NCI-H82 (cell line): ENCODE measurements at regions not wholly inside any gene's neighbourhood (a gene's known extent, or its start where the extent isn't known, plus 50 kb on each side); places are given as distances from the start of the nearest gene placed in this dataset.

ENCODE experiments used
- DNase-seq: peaks from one replicate; lab custom pipeline; 2025; lab: John Stamatoyannopoulos, UW

DNA sequence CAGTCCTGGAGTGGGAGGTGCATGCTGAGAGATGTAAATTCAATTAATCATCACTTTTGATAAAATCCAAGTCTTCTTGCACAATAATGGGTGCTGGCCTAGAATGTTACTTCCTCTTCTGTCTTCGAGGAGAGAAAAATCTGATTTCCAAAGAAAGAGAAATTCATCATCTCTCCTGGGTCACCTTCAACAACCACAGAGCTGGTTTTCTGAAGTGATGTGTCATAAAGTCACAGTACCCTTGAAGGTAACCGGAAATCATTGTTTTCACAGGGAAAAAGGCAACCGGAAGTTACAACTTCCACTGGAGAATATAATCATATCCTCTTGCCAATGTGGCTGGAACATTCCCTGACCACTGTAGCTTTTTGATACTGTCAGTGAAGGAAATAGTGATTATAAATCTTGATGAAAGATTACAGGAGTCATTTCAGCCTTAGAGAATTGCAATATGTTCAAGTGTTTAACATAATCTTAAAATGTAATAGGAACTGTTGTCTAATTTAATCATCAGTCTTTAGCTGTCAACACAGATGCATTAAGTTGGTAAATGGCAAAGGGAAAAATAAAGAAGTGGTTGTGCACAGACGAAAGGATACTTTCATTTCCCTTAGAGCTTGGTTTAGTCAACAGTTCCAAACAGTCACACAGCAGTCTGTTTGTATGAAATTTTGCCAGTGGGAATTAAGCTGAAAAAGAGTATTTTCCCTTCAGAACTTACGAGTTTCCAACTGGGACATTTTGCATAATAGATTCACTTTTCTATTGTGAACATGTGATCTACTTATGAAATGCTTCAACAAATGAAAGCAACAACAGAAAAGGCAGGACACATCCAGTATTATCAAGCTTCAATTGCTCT, 106.5 kb upstream of the SLC4A7 start:
- no peak for DNase-seq

DNA sequence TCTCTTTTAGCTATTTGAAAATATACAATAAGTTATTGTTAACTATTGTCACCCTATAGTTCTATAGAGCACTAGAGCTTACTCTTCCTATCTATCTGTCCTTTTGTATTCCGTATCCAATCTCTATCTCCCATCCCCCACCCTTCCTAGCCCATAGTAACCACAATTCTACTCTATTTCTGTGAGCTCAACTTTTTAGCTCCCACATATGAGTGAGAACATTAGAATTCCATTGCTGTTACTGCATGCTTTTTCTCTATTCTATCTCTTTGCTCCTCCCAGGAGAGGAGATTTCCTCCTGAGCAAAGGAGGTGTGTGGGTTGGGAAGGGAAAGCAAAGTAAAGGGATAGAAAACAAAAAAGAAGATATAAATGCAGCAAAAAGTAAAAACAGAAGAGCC, 105.6 kb upstream of the SLC4A7 start:
- DNase-seq: no peak

GRCh38 chr3:27585429-27585828, 101.2 kb upstream of the SLC4A7 start:
- no peak for DNase-seq

GRCh38 chr3:27584874-27585273, 100.7 kb upstream of the SLC4A7 start:
- no peak for DNase-seq

DNA sequence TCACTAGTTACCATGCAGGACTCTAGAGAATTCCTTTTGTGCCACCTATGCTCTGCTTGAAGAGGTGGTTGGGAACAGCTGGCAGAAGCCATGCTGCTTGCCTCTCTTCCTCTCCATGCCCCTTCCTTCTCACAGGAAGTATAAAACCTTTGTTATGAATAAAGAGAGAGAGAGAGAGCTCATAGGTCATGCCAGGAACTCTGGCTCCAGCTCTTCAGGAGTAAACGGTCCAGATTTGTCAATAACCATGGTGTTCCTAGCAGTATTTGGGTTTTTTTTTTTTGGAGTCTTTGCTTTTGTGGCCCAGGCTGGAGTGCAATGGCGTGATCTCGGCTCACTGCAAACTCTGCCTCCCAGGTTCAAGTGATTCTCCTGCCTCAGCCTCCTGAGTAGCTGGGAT, 97.7 kb upstream of the SLC4A7 start:
- DNase-seq: no peak

GRCh38 chr3:27578032-27578431, 93.8 kb upstream of the SLC4A7 start:
- DNase-seq: no peak

DNA sequence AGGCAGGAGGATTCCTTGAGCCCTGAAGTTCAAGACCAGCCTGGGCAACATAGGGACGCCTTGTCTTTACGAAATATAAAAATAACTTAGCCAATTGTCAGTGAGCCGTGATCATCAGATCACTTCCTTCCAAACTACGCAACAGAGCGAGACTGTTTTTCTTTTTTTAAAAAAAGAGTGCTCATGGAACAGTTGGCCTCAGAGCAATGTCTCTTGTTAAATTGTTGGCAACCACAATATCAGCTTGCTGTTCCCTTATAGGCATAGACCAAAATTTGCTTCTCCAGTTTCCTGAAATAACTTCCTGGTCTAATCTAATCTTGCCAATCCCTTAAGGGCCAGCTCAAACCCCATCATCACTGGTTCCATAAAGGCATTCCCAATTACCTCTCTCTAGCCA, 93.3 kb upstream of the SLC4A7 start:
- no peak for DNase-seq

DNA sequence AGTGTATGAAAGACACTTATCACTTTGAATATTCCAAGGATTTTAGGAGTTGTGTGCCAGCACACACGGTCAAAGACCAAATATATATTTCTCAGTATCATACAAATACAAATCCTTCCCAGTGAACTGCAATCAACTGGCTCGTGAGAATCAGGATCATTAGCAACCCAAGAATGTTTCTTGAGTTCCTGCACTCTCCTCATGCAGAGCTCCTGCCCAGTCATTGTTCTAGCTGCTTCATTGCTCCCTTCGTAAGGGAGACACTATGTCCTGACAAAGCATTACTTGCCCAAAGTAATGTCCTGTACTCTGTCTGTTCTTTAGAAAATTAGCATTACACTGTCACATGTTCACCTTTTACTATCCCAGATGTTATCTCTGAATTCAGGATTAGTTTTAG, 92.0 kb upstream of the SLC4A7 start:
- DNase-seq: no peak

DNA sequence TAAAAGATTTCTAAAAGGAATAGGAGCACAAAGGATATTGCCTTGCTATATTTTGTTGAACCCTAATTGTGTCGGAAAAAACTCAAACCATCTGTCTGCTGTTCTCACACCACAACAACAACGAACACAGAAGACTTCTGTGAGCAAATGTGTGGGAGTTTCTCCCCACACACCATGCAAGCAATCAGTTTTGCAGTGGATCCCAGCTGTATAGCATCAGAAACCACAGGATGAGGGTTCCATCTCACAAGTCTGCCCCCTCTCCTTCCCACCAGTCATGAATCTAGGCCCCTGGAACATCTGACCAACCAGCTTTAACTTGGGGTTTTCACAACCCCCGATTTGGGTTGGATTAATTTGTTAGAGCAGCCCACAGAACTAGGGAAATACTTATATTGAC, 91.3 kb upstream of the SLC4A7 start:
- no peak for DNase-seq

DNA sequence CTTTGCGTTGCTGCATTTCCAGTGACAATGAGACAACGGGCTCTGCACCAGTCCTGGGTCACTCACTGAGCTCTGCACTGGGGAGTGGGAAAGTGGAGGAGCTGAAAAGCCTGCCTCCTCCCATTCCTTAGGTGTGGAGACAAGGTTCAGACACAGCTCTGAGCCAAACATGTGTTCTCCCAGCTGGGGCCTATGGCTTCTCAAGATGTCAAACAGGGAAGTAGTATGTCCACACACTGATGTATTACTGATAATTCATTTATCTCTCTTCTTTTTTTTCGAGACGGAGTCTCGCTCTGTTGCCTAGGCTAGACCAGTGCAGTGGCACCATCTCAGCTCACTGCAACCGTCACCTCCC, 90.2 kb upstream of the SLC4A7 start:
- DNase-seq: no peak

- no peak for DNase-seq
Observed at GRCh38 chr3:27573780-27574437, 89.7 kb upstream of the SLC4A7 start.

- no peak for DNase-seq
Observed at GRCh38 chr3:27573138-27573537, 89.0 kb upstream of the SLC4A7 start.

DNA sequence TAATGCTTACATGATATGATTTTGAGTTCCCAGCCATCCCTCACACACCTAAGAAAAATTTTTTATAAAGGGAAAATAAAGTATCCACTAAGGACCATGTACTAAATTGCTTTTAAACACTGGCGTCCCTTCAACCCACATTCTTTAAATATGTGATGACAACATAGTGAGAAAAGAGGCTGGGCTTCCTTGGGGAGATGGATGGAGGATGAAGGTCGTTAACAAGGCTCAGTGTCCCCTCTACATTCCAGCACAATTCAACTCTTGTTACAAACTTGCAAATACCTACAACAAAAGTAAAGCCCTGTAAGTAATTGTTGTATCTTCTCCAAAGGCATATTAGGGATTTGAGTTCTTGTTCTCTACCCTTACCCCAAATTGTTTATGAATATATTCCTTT, 87.2 kb upstream of the SLC4A7 start:
- DNase-seq: no peak

- no peak for DNase-seq
Observed at GRCh38 chr3:27570421-27571106, 86.4 kb upstream of the SLC4A7 start.

DNA sequence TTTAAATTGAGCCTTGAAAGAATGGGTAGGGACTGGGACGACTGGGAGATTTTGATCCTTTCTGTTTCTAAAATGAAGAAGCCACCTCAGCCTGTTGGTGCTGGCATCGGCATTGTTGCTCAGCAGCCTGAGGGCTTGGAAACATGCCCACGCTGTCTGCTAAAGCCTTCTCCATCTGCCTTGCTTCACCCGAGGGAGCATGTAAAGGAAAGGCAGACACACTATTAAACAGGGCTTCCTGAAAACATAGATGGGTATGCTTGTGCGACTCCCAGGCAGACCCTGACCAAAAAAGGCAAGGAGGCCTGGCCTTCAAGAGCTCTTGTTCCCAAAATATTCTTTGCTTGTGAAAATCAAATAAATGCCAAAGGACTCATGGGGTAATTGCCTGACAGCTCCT, 84.2 kb upstream of the SLC4A7 start:
- DNase-seq: no peak

DNA sequence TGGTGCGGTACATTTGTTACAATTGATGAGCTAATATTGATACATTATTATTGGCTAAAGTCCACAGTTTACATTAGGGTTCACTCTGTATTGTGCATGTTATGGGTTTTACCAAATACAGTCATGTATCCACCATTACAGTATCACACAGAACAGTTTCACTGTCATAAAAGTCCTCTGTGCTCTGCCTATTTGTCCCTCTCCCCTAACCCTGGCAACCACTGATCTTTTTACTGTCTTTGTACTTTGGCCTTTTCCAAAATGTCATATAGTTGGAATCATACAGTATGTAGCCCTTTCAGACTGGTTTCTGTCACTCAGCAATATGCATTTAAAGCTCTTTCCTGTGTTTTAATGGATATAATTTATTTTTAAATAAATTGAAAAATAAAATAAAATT, 83.1 kb upstream of the SLC4A7 start:
- no peak for DNase-seq

DNA sequence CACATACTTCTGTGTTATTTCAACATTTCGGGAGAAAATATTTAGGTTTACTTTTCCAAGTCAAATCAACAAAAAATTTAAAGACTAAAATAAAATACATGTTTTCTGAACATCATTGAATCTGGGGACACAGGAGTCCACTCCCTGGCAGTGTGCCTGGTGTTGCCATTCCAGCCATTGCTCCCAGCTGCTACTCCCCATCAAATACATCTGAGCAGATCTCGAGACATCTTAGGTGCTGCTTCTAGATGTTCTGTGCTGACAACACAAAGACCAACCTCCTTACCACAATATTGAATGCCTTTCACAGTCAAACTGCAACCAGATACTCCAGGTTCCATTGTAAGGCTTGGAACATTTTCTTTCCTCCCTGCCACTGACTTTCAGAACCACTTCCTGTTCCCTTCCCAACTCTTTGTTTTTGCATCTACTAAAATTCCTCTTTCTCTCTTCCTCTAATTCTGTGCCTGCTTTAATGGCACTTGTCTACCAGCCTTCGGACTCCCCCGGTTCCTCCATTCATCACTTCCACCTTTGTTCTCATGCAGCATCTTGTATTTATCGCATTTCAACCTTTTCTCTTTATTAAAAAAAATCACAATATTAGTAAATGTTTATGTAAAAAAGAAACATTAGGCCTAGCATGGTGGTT, 81.1 kb upstream of the SLC4A7 start:
- DNase-seq: no peak

DNA sequence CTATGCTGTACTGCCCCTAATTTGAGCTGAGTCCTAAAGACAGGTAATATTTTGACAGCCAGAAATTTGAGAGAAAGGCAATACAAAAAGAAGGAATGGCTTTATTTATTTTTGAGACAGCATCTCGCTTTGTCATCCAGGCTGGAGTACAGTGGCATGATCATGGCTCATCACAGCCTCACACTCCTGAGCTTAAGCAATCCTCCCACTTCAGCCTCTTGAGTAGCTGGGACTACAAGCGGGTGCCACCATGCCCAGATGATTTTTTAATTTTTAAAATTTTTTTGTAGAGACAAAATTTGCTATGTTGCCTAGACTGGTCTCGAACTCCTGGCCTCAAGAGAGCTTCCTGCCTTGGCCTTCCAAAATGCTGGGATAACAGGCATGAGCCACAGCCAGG, 77.4 kb upstream of the SLC4A7 start:
- no peak for DNase-seq

DNA sequence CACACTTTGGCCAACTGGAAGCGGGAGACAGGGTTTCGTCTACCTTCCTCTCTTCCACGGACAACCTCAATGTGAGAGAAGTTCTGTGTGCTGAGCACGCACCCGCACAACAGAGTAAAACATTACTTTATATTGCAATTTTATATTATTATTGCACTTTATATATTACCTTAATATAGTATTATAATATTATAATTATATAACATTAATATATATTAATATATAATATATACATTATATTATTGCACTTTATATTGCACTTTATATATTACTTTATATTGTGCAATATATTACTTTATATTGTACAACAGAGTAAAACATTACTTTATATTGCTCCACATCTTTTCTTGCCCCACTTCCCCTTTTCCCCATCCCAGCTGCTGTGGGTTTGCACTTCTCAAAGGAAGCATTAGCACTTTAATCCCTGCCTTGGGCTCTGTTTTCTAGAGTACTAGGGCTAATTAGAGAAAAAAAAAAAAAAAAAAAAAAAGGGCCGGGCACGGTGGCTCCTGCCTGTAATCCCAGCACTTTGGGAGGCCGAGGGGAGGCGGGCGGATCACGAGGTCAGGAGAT, 76.4 kb upstream of the SLC4A7 start:
- DNase-seq: peak; percentile 24

GRCh38 chr3:27559835-27560234, 75.7 kb upstream of the SLC4A7 start:
- no peak for DNase-seq

DNA sequence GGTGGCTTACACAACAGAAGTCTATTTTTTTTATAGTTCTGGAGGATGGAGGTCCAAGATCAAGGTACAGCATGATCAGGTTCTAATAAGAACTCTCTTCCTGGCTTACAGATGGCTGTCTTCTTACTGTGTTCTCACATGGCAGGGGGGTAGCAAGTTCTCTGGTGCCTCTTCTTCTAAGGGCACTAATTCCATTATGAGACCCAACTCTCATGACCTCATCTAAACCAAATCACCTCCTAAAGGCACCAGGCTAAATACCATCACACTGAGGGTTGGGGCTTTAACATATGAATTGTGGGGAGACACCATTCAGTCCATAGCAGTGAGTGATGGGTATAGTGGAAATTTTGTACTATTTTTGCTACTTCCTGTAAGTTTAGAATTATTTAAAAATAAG, 75.2 kb upstream of the SLC4A7 start:
- DNase-seq: no peak

- DNase-seq: no peak
Observed at GRCh38 chr3:27557411-27557810, 73.2 kb upstream of the SLC4A7 start.
